ENCODE measurements at regions not wholly inside any gene's neighbourhood (a gene's known extent, or its start where the extent isn't known, plus 50 kb on each side); places are given as distances from the start of the nearest gene placed in this dataset.

GRCh38 chr6:133811557-133811956, 77.4 kb upstream of the TCF21 start:
- TF ChIP-seq, protein P1, sequence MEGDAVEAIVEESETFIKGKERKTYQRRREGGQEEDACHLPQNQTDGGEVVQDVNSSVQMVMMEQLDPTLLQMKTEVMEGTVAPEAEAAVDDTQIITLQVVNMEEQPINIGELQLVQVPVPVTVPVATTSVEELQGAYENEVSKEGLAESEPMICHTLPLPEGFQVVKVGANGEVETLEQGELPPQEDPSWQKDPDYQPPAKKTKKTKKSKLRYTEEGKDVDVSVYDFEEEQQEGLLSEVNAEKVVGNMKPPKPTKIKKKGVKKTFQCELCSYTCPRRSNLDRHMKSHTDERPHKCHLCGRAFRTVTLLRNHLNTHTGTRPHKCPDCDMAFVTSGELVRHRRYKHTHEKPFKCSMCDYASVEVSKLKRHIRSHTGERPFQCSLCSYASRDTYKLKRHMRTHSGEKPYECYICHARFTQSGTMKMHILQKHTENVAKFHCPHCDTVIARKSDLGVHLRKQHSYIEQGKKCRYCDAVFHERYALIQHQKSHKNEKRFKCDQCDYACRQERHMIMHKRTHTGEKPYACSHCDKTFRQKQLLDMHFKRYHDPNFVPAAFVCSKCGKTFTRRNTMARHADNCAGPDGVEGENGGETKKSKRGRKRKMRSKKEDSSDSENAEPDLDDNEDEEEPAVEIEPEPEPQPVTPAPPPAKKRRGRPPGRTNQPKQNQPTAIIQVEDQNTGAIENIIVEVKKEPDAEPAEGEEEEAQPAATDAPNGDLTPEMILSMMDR (IDR thresholded peaks at IDR 0.05), result no peak
- no peak for TF ChIP-seq POLR2A (IDR thresholded peaks at IDR 0.05)

All from adrenal gland (tissue), 5 donors.